Retina (tissue), 1 donor: ENCODE measurements at regions not wholly inside any gene's neighbourhood (a gene's known extent, or its start where the extent isn't known, plus 50 kb on each side); places are given as distances from the start of the nearest gene placed in this dataset.

ENCODE experiments used
- DNase-seq: peaks from one replicate; pipeline ENCODE4 v3.0.0-alpha.2; 2016

DNA sequence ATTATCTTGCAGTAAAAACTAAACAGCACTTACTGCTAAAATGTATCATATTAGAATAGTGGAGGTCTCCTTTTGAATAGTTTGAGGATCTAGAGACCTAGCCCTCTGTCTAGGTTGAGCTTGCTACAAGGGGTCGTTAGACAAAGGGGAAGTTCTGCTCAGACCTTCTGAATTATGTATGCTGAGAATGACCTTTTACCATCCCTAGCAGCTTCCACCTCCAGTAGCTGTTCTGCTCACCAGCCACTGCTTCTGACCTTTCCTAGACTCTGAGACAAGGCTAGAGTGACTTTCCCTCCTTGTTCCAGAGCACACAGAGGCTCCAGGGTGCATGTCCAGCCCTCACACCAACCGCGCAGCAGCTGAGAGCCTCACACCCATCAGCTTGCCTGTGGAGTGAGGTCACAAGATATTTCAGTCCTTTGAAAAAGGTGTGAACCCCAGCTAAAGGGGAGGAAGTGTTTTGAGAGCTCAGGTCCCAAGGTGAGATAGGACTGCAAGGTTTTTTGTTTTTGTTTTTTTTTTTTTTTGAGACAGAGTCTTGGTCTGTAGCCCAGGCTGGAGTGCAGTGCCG is 289.3 kb upstream of the TNP1 start:
- DNase-seq = no peak

GRCh38 chr2:217147818-217148217 is 288.0 kb upstream of the TNP1 start:
- no peak for DNase-seq

GRCh38 chr2:217146956-217147355 is 287.1 kb upstream of the TNP1 start:
- no peak for DNase-seq

GRCh38 chr2:217142649-217143266 is 282.9 kb upstream of the TNP1 start:
- DNase-seq = no peak

DNA sequence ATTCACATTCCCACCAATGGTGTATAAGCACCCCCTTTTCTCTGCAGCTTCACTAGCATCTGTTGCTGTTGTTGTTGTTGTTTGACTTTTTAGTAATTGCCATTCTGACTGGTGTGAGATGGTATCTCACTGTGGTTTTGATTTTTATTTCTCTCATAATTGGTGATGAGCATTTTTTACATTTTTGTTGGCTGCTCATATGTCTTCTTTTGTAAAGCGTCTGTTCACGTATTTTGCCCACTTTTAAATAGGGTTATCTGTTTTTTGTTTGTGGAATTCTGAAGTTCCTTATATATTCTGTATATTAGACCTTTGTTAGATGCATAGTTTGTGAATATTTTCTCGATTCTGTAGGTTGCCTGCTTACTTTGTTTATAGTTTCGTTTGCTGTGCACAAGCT is 278.4 kb upstream of the TNP1 start:
- no peak for DNase-seq

DNA sequence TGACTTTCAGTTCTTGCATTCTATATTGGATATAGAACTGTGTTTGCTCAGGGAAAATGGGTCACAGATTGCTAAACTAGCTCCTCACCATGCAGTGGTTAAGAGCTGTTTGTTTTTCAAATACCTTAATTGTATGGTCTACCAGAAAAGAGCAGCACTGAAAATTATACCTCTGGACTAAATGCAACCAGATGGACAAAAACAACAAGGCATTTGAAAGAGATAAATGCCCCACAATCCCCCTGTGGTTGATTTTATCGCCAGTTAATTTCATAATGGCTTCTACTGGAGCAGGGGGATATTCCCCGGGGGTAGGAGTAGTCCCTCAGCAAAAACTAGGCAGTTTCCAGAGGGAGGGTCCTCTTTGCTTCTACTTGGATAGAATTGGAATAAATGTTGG is 267.9 kb upstream of the TNP1 start:
- DNase-seq = no peak

DNA sequence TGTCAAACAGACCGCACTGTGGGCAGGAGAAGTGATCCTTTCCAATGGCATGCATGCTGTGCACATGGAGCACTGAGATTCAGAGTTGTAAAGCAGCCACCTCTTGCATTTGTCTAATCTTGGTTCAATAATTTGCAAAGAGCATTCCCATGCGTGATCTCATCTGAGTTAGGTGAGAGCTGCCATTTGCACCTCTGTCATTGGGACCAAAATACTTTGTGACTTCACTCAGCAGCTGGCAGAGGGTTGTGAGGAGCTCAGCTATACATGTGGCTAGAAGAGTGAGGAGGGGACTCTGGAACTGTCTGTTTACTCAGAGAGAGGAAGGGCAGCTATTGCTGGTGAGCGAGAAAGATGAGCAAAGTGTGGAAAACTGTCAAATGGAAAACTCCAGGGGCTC is 265.1 kb upstream of the TNP1 start:
- DNase-seq = no peak

- no peak for DNase-seq
Observed at GRCh38 chr2:217124050-217124449, 264.2 kb upstream of the TNP1 start.

- DNase-seq = no peak
Observed at GRCh38 chr2:217121565-217121964, 261.7 kb upstream of the TNP1 start.

DNA sequence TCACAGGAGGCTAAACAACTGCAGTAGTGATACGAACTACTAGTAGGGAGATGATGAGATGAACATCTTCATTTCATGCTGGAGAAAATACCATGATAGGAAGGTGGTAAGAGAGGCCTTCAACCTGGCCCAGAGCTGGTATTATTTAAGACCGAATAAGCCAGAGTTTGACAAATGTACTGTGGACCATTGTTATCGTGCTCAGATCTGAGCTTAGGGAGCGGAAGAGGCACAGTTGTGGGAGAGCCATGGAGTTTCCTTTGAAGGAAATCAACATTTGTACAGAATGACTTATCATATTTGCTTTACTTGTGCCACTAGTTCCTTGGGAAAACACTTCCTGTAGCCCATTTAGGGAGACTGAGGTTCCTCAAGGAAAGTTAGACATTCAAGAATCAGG is 260.6 kb upstream of the TNP1 start:
- no peak for DNase-seq

- no peak for DNase-seq
Observed at GRCh38 chr2:217118559-217119284, 258.9 kb upstream of the TNP1 start.

DNA sequence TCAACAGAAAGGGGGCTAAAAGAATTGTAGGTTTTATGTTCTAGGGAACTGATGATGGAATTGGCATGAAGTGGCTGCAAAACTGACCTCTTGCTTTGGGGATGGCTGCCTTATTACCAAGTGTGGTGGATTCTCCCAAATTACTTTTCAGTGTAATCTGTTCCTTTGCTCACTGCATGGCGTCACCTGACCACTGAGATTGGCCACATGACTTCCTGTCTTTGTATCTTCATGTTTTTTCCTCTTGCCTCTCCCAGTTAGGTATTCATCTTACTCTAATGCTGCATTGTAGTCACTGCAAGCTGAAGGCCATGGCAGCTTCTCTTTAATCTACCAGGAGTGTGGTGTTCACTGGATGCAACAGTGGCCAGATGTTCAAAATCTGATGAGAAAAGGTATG is 257.7 kb upstream of the TNP1 start:
- no peak for DNase-seq

DNA sequence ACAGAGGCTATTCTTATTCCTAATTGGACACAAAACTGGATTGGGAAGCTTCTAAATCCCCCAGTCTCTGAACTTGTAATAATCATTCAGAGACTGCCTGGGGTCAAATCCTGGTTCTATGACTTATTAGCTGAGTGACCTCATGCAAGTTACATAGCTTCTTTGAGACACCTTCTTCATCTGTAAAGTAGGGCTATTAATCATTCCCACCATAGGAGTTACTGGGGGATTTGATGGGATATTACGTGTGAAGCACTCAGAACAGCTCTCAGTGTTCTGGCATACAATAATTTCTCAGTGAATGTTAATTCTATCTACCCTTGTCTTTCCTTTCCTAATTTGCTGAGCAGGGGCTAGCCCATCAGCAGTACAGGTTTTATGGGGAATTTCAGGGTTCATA is 256.7 kb upstream of the TNP1 start:
- no peak for DNase-seq

DNA sequence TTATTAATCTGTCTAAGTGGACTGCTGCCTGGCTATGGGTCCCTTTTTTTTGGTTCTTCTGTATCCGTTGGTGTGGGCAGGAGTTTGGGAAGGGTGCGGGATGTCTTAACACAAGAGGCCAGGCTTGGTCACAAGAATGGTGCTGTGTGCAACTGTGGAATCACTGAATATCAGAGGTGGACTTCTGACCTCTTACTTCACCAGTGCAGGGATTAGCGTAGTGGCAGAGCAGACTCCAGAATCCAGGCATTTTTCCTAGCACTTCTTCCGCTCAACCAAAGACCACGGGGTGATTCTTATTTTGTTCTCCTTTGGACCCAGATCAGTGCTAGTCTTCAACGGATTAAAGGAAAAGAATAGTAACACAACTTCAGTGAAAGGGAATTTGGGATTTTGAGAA is 254.3 kb upstream of the TNP1 start:
- DNase-seq = no peak

DNA sequence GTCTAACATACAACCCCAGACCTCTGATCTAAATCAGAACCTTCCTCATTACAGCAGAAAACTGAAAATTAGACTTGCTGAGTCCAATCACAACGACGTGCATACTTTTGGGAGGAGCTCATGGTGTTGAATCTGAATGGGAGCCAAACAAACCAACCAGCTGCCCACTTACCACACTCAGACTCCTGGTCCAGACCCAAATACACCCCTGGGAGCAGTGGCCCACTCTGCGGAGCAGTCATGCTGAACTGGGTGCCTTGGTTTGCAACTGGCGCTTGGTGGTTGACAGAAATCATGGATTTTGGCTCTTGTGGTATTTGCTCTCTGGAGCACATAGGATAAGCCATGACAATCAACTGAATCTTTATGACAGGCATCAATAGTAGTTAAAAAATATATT is 253.6 kb upstream of the TNP1 start:
- DNase-seq = no peak

GRCh38 chr2:217110550-217110949 is 250.7 kb upstream of the TNP1 start:
- DNase-seq = no peak

- peak; percentile 30 for DNase-seq
Observed at GRCh38 chr2:217108575-217109027, 248.7 kb upstream of the TNP1 start.

GRCh38 chr2:217108086-217108485 is 248.2 kb upstream of the TNP1 start:
- DNase-seq = no peak

- no peak for DNase-seq
Observed at GRCh38 chr2:217107480-217107879, 247.6 kb upstream of the TNP1 start.

- no peak for DNase-seq
Observed at GRCh38 chr2:217106650-217107014, 246.8 kb upstream of the TNP1 start.

DNA sequence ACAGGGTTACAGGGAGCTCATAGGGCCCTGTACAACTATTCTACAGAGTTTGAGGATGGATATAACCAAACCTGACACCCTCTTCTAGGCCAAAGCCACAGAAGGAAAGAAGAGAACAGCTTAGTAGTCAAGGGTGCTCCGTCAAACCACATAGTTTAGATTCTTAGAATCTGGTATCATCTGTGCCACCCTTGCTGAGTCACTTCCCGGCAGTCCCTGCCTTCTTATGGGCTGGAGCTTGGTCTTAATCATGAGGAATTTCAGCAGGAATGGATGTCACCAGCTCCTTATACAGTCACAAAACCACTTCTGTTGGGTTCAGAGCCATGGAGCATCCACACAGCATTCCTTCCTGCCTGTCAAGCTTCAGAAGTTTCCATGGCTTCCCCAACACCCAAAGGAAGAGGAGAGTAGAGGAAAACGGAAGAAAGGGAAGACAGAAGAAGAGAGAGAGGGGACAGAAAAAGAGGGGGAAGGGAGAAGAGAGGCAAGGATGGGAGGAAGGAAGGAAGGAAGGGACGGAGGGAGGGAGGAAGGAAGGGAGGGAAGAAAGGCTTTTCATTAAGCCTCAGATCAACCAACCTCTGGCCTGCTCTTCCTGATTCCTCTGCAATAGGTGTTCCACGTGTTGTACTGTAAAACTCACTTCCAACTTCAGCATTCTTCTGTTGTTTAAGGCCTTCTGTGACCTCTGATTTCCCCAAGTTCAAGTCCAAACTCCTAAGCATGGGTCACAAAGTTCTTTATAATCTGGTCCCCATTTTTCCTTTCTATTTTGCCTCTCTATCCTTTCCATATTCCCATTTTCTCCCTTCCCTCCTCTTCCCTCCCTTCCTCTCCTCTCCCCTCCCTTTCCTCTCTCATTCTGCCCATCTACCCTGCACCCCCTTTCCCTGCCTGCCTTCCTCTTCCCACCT is 246.1 kb upstream of the TNP1 start:
- DNase-seq = no peak

DNA sequence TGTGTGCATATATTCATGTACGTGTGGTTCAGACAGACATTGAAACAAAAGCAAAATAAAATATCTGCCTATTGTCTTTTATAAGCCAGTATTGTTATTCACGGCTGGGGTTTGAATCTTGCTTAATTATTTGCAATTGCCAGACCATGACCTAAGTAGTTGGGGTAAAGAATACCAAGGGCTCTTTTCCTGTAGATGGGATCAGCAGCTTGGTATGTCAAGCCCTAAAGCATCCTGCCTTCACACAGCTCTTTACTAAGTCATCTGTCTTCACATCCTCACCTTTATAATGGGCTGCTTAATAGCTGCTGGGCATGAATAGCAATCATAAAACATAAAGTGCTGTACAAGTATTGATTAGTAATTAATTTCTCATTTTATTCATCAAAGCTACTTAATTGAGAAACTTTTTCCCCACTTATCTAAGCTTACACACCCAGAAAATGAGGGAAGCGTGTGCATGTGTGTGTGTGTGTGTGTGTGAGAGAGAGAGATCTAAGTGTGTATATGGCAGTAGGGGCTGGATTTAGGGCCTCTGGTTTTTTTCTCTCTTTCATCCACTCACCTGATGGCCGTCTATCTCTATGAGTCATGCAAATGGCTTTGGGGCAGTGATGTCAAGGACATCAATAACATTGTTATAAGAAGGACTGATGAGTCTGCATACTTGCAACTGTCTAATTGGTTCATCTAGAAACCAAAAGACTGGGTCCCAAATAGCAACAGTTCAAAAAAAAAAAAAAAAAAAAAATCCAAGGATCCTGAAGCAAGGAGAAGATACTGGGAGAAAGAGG is 244.1 kb upstream of the TNP1 start:
- DNase-seq = no peak

DNA sequence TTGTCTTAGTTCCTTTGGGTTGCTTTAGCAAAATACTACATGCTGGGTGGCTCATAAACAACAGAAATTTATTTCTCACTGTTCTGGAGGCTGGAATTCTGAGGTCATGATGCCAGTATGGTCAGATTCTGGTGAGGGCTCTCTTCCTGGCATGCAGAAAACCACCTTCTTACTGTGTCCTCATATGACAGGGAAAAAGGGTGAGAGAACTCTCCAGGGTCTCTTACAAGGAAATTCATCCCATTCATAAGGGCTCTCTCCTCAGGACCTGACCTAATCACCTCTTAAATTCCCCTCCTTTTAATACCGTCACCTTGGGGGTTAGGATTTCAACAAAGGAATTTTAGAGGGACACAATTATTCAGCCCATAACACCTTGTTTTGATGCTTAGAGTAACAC is 243.1 kb upstream of the TNP1 start:
- DNase-seq = no peak
